ENCODE measurements at regions not wholly inside any gene's neighbourhood (a gene's known extent, or its start where the extent isn't known, plus 50 kb on each side); places are given as distances from the start of the nearest gene placed in this dataset.

DNA sequence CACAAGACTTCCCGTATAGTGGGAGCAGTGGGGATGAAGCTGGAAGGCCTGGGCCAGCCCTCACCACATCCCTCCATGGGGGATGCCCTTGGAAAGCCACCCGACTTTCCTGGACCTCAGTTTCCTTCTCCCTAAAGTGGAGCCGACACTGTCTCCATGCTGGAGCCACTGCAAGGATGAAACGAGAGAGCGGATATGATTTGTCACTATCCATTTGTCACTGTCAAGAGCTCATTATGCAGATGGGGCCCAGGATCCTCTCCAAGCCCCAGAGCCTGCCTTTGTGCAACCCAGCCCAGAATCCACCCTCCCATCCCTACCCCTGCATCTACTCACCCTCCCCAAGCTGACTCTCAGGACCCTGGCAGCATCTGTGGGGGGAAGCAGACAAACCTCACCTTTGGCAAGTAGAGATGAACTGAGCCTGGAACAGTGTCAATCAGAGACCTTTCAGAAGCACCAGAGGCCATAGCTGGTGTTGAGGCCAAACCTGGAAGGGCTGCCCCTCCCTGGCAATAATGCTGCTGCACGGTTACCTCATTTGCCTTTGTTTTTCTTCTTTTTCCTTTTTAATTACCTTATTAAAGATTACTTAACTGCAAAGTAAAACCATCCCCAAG is 287.7 kb upstream of the RTL1 start:
- DNase-seq (ENCODE audit: extremely low read depth in 1 of 11, low read depth in 9 of 11, low spot score in 4 of 11): no peak

DNA sequence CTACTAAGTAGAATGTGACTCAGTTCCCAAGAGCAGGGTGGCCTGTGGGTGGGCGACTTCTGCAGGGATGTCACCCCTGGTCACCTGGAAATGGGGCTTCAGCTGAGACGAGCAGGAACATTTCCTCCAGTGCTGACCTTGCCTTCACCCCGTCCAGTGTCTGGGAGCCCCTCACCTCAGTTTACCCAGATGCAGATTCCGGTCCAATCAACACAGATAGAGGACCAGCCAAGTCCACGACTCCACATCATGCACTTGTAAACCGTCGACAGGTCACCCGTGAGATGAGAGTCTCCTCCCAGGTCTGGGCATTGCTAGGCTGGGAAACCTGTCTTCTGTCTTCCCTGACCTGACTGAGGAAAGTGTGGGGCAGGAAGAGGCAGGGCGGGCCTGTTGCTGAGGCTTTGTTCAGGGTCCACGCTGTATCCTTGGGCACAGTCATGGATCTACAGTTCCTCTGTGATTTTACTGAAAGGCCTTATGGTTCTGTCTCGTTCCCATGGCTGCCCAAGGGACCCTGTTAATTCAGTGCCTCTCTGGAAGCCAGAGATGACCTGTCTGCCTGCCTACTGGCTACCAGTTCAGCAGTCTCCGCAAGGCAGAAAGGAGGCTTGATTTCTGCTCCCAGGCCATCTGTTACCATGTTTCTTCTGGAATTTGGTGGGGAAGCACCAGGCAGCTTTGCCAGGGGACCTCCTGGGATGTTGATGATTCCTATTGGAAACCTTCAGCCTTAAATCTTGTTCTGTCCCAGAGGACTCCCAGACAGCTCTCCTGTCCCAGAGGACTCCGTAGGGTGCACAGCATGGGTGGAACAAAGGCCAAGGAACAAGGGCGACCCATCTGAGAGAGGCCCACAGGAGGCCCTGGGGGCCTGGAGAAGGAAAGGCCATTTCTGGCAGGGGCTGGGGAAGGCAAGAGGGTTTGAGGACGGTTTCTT is 288.5 kb upstream of the RTL1 start:
- no peak for DNase-seq (ENCODE audit: extremely low read depth in 1 of 11, low read depth in 9 of 11, low spot score in 4 of 11)

DNA sequence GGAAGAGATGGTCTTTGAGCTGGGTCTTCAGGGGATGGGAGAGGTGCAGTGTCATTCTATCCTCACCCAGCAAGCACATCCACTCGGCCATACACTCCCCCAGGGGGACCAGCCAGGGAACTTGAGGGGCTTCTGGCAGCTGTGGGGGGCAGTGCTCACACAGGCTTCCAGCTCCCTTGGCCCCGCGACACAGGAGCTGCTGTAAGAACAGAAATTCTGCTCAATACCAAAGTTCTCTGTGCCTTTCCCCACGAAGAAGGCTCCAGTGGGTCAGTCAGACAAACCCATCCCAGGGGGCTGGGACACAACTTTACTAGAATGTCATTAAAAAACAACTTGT is 289.1 kb upstream of the RTL1 start:
- no peak for DNase-seq (ENCODE audit: extremely low read depth in 1 of 11, low read depth in 9 of 11, low spot score in 4 of 11)

DNA sequence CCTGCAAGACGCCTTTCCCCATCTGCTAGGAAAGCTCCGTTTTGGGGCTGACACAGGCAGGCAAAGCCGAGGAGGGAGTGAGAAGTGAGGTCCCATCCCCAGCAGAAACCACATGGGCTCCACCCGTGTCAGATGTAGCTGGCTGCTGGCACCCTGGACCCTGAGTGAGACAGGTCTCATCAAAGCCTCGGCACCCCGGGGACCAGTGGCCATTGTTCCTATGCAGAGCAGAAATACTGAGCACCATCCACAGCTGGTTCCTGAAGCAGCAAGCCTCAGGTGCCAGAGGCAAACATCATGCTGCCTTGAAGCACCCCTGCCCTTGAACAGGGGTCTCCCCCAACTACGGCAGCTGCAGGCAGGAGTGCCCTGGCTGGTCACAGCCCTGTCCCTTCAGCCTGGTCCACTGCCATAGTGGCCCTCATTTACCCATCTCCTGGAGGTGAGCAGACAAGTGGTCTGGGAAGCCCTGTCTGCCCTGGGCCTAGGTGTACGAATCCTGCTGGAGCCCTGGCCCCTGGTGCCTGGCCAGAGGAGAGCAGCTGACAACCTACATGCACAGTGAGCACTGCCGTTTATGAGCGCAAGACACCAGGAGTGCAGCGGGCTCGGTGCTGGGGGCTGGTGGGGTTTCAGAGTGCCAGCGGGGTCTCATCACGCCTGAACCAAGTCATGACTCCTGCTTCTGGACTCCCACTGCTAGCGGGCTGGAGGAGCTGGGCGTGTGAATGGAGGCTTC is 289.8 kb upstream of the RTL1 start:
- DNase-seq (ENCODE audit: extremely low read depth in 1 of 11, low read depth in 9 of 11, low spot score in 4 of 11): no peak

DNA sequence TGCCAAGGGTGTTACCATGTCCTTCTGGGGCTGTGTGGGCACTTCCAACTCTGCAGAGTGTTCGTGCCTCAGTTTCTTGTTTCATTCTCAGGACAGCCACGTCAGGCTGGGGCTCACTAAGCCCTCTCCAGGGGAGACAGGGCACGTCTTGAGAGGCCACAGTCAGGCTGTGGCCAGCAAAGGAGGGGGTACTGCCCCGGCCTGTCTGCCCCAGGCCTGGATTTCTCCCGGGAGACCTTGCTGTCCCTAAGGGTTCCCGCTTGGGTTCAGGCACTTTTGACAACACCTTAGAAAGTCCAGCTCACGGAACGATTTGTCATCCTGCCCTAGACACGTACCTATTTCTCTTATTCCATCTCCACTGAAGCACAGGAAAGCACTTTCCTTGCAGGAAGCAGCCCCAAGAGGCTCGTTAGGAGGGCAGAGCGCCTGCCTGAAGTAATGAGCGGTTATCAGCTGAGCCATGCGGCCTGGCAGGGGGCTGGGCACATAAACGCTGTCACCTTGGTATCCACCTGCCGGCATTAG is 290.4 kb upstream of the RTL1 start:
- DNase-seq (ENCODE audit: extremely low read depth in 1 of 11, low read depth in 9 of 11, low spot score in 4 of 11): no peak

DNA sequence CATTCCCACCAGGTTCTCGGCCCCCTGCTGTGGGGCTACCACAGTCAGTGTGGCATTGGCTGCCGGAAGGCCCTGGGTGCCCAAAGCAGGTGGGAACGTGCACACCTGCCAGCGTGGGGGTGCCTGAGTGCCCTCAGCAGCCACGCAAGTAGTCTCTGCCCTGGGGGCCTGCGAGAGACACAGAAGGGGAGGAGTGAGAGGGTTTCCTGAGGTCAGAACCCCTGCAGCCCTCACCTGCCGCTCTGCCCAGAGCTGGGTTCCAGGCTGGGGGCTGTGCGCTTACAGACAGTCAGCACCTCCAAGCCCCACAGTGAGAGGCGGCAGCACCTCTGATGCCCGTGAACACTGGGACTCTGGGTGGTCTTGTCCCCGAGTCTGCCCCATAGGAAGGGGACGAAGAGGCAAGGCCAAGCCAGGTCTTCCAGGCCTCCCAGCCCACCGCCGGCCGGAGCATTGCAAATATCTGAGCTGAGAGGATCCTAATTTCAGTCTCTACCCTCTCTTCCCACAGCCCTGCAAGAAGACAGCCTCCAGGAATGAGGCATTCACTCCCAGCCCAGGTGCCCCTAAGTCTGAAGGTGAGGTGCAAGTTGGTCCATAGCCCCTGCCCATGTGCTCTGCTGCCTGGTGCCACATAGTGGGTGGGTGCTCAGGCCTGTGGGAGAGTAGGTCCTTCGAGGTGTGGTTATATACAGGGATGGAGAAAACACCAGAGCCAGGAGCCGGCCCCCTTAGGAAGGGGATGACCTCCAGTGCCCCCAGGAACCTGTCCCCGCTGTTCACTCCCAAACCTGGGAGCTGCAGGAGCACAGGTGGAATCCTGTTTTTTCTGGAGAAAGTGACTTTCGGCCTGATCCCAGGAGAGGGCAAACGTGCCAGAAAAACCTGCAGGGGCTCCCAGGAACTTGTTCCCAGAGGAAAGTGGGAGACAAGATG is 291.1 kb upstream of the RTL1 start:
- no peak for DNase-seq (ENCODE audit: extremely low read depth in 1 of 11, low read depth in 9 of 11, low spot score in 4 of 11)

DNA sequence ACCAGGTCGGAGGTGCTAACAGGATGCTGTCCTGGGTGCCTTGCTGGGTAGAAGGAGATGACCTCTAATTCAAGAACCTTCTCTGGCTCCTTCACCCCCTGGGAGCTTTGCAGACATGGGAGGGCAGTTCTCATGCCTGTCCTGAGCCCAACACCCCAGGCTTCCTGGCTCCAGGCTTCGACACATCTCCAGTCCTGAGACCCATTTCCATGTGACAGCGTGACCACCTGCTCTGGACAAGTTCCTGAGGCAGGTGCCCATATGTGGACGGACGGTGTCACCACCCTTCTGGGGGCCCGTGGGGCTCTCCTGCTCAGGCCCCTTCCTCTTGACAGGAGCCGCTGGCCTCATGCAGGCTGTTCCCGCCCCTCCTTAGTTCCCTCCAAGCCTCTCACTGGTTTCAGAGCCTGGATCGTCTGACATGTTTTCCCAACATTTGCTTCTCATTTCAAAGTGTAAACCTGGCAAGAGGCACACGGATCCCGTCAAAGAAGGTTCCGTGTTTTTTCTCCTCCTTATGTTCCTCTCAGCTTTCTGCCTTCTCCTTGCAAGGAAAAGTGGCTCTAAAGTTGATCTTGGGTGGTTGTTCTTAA is 291.9 kb upstream of the RTL1 start:
- no peak for DNase-seq (ENCODE audit: extremely low read depth in 1 of 11, low read depth in 9 of 11, low spot score in 4 of 11)

DNA sequence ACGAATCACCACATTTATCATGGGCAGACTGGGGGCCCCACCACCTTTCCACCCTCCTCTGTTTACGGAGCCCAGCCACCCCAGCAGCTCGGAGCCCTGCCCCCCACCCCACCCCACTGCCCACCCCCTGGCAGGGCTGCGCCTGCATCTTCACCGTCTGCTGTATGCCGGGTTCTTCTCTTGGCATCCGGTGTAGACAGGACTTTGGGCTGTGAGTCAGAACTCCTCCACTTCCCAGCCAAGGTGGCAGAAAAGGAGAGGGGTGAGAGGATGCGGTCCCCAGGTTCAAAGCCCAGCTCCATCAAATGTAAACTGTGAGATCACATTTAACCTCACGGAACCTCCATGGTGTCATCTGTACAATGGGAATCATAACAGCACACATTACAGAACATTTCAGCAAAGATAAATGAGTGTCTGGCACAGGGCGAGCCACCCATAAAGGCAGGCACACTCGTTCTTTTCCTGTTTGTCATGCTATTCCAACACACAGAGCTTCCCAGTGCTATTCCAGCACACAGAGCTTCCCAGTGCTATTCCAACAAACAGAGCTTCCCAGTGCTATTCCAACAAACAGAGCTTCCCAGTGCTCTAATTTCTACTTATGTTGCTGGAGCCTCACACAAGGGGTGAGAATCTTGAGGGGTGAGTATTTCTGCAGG is 292.7 kb upstream of the RTL1 start:
- no peak for DNase-seq (ENCODE audit: extremely low read depth in 1 of 11, low read depth in 9 of 11, low spot score in 4 of 11)

DNA sequence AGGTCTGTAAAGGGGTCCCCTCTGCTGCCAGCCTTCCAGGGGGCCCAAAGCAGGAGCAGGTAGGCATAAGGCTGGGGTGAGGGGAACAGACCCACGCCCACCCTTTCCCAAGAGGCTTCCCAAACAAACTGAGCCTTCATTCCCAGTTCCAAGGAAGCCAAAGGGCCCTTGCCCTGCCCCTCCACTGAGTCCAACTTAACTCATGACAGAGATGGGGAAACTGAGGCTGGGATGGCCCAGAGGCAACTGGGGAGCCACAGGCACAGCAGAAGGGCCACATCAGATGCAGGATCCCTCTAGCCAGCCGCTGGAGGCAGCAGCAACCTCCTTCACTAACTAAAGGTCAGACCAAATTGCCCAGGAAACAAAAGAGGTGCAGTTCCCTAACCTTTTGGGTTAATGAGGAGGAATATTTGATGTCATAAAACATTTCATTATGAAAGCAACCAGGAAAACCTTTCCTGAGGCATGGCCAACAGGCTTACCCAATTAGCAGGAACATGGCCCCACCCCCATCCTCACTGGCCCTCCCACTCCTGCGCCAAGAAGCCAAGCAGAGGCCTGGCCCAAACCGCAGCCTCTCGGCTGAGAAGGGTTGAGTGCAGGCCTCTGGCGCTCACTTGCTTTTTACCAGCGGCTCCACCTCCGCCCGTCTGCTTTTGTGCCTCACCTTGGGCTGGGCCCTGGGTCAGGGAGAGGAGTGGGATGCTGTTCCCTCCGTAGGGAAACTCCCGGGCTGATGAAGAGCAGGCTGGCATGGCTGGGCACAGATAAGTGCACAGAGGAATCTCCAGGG is 293.5 kb upstream of the RTL1 start:
- DNase-seq (ENCODE audit: extremely low read depth in 1 of 11, low read depth in 9 of 11, low spot score in 4 of 11): no peak

DNA sequence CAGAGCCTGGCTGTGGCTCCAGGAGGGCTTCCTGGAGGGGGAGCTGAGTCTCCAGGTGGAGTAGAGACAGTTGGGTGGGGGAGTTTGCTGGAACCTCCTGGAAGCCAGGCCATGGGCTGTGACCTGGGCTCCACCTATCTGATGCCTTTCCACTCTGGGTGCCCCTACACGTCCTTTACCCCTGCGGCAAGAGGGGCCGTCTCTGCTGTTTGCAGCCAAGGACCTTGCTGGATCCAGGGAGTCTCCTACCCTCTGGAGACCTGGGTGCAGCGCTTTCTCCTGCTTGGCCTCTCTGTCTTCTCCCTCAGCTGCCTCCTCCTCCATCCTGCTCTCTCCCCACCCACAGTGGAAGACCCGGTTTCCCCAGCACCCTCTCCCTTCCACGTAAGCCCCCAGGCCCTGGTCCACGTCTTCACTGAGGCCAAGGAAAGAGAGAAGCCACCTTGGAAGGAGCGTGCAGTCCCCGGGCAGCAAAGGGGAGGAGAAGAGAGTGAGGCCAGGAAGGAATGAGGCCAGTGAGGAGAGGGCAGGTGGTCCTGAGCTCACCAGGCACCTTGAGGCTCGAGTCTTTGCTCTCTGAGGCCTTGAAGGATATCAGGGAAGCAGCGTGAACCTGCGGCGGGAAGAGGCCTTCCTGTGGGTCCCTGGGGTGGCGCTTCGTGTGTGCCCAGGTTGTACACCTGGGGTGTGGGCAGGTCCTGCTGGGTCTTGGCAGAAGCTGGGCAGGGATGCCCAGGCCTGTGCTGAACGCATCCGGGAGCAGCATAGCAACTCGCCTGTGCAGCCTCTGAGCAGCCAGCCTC is 294.3 kb upstream of the RTL1 start:
- DNase-seq (ENCODE audit: extremely low read depth in 1 of 11, low read depth in 9 of 11, low spot score in 4 of 11): no peak

DNA sequence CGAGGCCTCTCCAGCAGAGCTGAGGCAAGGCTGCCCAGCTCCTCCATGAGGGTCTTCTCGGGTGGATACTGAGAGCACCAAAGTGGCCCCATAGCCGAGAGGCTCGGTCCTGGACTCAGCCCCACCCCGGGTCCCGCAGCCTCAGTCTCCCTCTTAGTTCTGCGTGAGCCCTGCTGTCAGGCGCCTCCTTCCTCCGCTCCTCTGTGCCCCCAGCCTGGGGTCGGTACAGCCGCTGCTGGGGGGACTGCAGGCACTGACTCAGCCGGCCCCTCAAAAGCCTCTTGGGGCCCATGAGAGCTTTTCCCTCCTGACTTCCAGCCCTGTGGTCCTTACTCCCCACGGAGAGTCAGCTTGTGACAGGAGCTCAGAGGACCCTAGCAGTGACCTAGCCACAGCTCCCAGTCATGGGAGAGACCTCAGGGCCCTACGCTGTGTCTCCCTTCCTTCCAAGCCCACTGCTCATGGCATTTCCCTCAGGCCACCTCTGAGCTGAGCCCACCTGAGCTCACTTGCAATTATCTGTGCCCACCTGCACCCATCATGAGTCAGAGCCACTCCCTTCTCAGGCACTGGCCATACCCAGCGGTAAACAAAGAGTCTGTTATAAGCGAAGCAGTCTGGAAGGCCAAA is 295.0 kb upstream of the RTL1 start:
- no peak for DNase-seq (ENCODE audit: extremely low read depth in 1 of 11, low read depth in 9 of 11, low spot score in 4 of 11)

DNA sequence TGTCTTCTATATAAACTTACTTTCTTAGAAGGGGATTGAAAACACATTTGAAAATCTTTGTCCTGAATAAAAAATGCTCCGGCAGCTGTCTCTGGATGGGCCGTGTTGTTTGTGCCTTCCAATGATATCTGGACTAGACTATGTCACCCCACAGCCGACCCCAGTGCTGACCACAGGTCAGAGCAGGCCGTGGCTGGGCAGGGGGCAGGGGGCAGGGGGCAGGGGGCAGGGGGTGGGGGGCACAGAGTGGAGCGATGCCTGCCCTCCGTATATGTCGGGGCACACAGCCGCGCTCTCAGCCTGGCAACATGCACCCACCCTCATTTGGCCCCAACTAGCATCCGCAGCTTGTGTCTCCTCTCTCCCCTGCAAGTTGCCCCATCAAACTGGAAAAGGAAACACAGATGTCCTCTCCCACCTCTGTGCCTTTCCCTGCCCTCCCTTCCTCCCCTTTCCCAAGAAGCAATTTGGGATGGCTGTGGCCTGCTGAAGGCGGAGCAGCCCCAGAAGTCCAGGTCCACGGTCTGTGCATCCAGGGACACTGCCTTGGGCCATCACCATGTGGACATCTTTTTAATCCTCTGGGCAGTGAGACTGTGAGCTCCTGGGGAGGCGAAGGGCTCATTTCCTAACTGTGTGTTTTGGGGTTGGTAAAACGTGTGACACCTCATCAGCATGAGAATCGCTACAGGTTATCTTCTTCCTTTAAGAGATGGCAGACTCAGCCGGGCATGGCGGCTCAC is 295.7 kb upstream of the RTL1 start:
- no peak for DNase-seq (ENCODE audit: extremely low read depth in 1 of 11, low read depth in 9 of 11, low spot score in 4 of 11)

DNA sequence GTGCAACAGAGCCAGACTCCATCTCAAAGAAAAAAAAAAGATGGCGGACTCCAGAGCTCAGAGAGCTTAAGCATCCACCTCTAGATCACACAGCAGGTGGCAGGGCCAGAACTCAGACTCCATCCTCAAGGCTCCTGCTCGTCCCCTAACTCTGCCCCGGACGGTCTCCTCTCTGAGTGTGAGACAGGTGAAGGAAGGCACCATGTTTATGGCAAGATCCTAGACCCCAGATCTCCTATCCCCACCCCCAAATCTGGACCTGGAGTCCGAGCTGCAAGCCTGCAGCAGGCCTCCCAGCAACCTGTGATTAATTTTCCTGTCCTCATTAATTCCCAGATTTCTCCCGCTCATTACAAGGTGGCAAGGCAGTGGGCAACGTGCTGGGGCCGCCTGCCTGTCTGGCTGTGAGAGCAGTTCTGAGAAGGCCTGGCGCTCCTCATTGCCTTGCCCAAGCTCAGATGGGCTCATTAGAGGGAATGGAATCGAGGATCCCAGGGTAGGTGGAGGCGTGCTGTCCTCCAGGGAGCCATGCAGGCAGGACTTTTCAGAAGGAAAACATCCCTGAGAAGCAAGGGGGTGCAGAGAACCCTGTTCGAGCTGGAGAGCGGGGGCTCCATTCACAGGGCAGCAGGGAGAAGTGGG is 296.6 kb upstream of the RTL1 start:
- no peak for DNase-seq (ENCODE audit: extremely low read depth in 1 of 11, low read depth in 9 of 11, low spot score in 4 of 11)

DNA sequence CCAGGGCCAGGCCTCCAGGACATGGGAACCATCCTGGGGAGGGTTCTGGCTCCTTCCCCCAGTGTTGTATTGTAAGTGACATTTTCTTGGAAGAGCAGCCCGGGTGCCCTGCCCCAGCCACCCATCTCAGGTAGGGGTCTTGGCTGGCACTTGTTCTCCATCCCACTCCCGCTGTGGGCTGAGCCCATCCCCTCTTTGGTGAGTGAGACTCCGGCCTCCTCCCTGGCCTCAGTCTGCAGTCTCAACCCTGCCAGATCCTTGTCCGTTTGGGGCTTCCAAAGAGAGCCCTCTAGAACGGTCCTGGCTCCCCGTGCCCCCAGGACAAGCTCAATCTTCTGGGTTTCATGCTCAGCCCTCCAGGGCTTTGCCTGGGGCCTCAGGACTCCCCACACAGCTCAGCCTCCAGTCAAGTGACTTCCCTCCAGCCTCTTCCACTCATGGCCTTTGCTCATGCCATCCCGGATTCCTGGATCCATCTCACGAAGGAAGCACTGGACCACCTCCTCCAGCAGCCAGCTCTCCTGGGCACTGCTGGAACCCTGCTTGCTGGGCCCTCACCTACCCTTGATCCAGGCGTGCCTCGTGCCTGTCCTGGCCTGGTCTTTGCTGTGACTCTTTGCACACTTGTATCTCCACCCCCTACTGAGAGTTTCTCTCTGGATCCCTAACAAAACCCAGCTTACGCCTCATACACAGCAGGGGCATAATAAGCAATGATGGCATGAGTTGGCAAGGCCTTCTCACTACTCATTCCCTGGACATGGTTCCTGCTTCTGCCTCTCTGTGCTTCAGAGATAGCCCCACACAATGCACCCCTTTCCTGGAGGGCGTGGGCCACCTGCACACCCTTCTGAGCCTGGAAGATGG is 297.4 kb upstream of the RTL1 start:
- DNase-seq (ENCODE audit: extremely low read depth in 1 of 11, low read depth in 9 of 11, low spot score in 4 of 11): no peak

Measured in renal cortex interstitium (tissue), 11 donors.